NOMO-1 (cell line): ENCODE measurements at regions not wholly inside any gene's neighbourhood (a gene's known extent, or its start where the extent isn't known, plus 50 kb on each side); places are given as distances from the start of the nearest gene placed in this dataset.

Experiments used
- DNase-seq, 2 experiments: peaks; one replicate each; lab custom pipeline; 2025; ENCODE audit not compliant: unreplicated experiment in 2 of 2; lab: John Stamatoyannopoulos, UW

GRCh38 chr6:88388589-88388988, 222.4 kb upstream of the CNR1 start:
- DNase-seq = no peak

- DNase-seq = no peak
Observed at GRCh38 chr6:88386167-88386566, 220.0 kb upstream of the CNR1 start.

DNA sequence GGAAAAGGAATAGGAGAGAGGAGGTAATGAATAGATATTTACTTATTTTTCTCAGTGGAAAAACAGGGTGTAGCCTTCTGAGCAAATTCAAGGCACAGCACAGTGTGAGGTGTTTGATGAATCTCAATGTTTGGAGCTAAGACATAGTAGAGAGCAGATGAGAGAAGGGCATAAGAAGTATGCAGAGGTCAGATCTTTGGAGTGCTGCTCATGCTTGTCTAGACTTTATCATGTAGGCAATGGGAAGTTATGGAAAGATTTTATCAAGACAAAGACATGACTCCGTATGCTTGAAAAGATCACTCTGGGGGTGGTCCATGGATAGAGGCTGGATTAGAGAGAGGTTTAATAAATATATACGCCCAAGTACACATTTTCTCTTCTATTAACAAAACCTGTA, 217.0 kb upstream of the CNR1 start:
- no peak for DNase-seq

DNA sequence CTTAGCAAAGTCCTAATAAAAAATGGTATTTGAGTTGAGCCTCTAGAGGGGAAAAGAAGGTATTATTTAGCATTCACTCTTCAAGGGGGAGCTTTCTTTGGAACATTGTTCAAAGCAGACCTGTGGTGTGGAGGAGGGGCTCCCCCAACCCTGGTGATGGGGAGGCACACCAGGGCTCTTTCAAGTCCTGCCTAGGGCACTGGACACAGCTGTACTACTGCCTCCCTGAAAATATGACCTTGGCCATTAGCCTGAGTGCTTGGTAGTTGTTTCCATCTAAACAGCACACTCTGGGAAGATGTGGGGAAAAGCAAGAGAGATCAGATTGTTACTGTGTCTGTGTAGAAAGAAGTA, 215.1 kb upstream of the CNR1 start:
- DNase-seq = no peak

- no peak for DNase-seq
Observed at GRCh38 chr6:88380618-88381288, 214.6 kb upstream of the CNR1 start.

DNA sequence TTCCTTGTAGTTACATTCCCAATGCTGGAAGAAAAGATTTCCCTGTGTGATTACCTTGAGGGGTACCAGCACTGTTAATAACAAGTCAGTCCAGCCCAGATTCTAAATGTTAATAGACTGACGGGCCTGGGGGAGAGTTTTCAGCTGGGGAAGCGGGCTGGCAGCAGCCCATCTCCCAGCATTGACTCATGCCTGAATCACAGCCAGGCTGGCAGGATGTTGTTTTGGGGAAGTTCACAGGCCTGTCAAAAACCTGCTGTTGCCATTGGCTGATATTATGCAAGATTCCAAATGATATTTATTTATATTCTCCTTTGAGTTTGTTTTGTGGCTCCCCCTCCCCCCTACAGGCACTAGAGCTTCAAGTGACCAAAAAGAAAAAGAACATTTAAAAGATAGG, 213.9 kb upstream of the CNR1 start:
- peak; percentile 27 to 61 for DNase-seq

- DNase-seq = no peak
Observed at GRCh38 chr6:88378639-88379038, 212.5 kb upstream of the CNR1 start.

- no peak for DNase-seq
Observed at GRCh38 chr6:88377976-88378568, 211.9 kb upstream of the CNR1 start.

GRCh38 chr6:88376768-88377387, 210.7 kb upstream of the CNR1 start:
- no peak for DNase-seq

- DNase-seq = no peak
Observed at GRCh38 chr6:88376197-88376596, 210.1 kb upstream of the CNR1 start.

- DNase-seq = no peak
Observed at GRCh38 chr6:88374553-88374952, 208.4 kb upstream of the CNR1 start.

- DNase-seq = no peak
Observed at GRCh38 chr6:88371480-88371879, 205.3 kb upstream of the CNR1 start.

- DNase-seq = no peak
Observed at GRCh38 chr6:88370127-88370710, 204.1 kb upstream of the CNR1 start.

- no peak for DNase-seq
Observed at GRCh38 chr6:88369262-88369661, 203.1 kb upstream of the CNR1 start.

- no peak for DNase-seq
Observed at GRCh38 chr6:88368071-88368787, 202.1 kb upstream of the CNR1 start.

DNA sequence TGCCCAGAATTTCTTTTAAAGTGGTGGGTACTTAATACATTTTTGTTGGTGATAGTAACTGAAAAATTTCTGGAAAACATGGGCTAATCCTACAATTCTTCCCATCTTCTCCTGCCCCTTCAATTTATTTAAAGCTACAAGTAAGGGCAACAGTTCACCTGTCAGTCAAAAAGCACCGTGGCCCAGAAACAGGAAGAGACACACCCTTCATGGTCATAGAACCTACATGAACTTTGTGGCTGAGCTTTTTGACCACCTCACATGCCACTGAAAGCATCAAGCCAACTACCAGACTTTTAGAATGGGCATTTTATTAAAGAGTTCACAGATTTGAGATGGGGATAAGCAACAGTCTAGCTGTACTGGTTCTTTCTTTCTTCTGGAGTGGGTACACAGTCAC, 201.1 kb upstream of the CNR1 start:
- no peak for DNase-seq

DNA sequence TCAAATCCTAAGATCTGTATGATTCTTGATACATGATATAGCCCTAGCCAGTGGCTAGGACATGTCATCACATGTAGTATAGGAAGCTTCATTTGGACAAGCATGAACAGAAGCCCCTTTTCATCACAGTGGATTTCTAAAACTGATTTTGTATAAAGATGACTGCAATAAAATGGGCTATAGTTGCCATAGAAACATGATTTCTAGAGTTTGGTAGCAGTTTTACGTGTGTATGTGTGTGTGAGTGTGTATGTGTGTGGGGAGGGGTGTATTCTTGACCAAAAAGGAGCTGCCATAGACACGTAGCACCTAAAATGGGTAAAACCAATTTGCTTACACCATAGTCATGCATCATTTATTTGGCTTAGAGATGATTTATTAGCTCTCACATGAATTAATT, 200.5 kb upstream of the CNR1 start:
- DNase-seq = no peak

- DNase-seq = no peak
Observed at GRCh38 chr6:88365656-88366055, 199.5 kb upstream of the CNR1 start.

DNA sequence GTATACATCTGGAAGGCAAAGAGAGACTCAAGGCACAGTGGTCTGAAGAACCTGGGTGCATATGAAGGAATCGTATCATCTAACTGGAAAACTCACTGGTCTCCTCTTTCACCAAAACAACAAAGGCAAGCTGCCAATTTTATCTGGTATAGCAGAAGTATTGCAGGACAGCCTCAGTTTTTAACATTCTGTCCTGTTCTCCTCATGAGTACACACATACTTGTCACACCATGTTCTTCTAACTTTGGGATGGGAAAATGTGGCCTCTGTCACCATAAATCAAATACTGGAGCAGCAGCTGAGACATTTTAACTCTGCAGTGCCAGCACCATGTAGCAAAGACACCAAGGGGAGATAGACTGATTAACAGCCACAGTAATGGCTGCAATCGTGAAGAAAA, 199.1 kb upstream of the CNR1 start:
- no peak for DNase-seq

DNA sequence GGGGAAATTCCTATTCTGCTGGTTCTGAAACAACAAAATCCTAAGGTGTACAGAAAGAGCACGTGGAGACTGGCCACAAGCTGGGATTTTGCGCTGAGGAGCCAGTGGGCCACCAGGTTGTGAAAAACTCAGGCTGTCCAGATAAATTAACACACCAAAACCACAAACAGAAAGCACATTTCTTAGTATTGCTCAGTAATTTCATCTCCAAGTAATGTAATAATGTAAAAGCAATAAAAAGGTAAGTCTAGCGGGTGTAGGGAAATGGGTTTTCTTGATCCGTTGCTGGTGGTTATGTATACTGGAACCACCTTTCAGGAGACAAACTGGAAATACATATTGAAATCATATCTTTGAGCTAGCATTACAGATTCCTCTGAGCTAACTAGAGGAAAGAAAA, 195.6 kb upstream of the CNR1 start:
- no peak for DNase-seq

GRCh38 chr6:88361298-88361697, 195.2 kb upstream of the CNR1 start:
- DNase-seq = no peak
